Mesenchymal stem cell (in vitro differentiated cells and primary cell): ENCODE measurements at regions not wholly inside any gene's neighbourhood (a gene's known extent, or its start where the extent isn't known, plus 50 kb on each side); places are given as distances from the start of the nearest gene placed in this dataset.

Experiments
- DNase-seq: peaks from one replicate; pipeline ENCODE4 v3.0.0-alpha.2; 2013
- H2AFZ ChIP-seq: one replicate; pipeline ENCODE4 v1.6.1; 2013; ENCODE audit warnings: low read depth, mild to moderate bottlenecking, control low read depth, inconsistent platforms, low read length, moderate library complexity
- H2AK5ac ChIP-seq: 2 replicates; pipeline ENCODE4 v1.6.1; 2013; ENCODE audit warnings: low read length, moderate library complexity, mild to moderate bottlenecking, inconsistent platforms; ENCODE audit not compliant: severe bottlenecking
- H2BK120ac ChIP-seq: one replicate; pipeline ENCODE4 v1.6.1; 2013; ENCODE audit warnings: low read depth, mild to moderate bottlenecking, inconsistent platforms, low read length, moderate library complexity
- H2BK12ac ChIP-seq, 2 experiments: one replicate each; pipeline ENCODE4 v1.6.1; 2013; ENCODE audit warnings: inconsistent platforms in 2 of 2, low read length in 2 of 2, mild to moderate bottlenecking in 2 of 2, moderate library complexity in 2 of 2, control low read depth in 1 of 2
- H2BK15ac ChIP-seq: one replicate; pipeline ENCODE4 v1.6.1; 2013; ENCODE audit warnings: mild to moderate bottlenecking, low read depth, inconsistent platforms; ENCODE audit not compliant: poor library complexity, severe bottlenecking
- H2BK5ac ChIP-seq: 2 replicates; pipeline ENCODE4 v1.6.1; 2013; ENCODE audit warnings: low read depth, mild to moderate bottlenecking, low read length, control low read depth, inconsistent platforms; ENCODE audit not compliant: poor library complexity, severe bottlenecking
- H3K14ac ChIP-seq, 2 experiments: one replicate each; pipeline ENCODE4 v1.6.1; 2013; ENCODE audit warnings: inconsistent platforms in 2 of 2, low read length in 2 of 2, control low read depth in 1 of 2, mild to moderate bottlenecking in 1 of 2, moderate library complexity in 1 of 2
- H3K18ac ChIP-seq, 2 experiments: one replicate each; pipeline ENCODE4 v1.6.1; 2013; ENCODE audit warnings: inconsistent platforms in 2 of 2, low read length in 2 of 2, control low read depth in 1 of 2, low read depth in 1 of 2, mild to moderate bottlenecking in 1 of 2
- H3K23ac ChIP-seq, 2 experiments: one replicate each; pipeline ENCODE4 v1.6.1; 2013; ENCODE audit warnings: inconsistent platforms in 2 of 2, low read length in 2 of 2, mild to moderate bottlenecking in 2 of 2, moderate library complexity in 2 of 2, control low read depth in 1 of 2
- H3K27ac ChIP-seq: 2 replicates; pipeline ENCODE4 v1.5.1; 2013; ENCODE audit warnings: mild to moderate bottlenecking, moderate library complexity, low read length, control low read depth, inconsistent platforms; ENCODE audit not compliant: poor library complexity, severe bottlenecking
- H3K27me3 ChIP-seq, 2 experiments: 2 replicates each; pipeline versions ENCODE4 v1.6.1 to v1.7.0; 2013; ENCODE audit warnings: low read length in 2 of 2, mild to moderate bottlenecking in 2 of 2, moderate library complexity in 2 of 2, control low read depth in 1 of 2, inconsistent platforms in 1 of 2; ENCODE audit not compliant: control insufficient read depth in 1 of 2, insufficient read depth in 1 of 2
- H3K36me3 ChIP-seq, 2 experiments: 2 replicates each; pipeline versions ENCODE4 v1.6.1 to v1.7.0; 2013; ENCODE audit warnings: low read length in 2 of 2, control low read depth in 1 of 2, inconsistent platforms in 1 of 2, low read depth in 1 of 2, mild to moderate bottlenecking in 1 of 2; ENCODE audit not compliant: insufficient read depth in 2 of 2, control insufficient read depth in 1 of 2
- H3K4ac ChIP-seq, 2 experiments: one replicate each; pipeline ENCODE4 v1.6.1; 2013; ENCODE audit warnings: inconsistent platforms in 2 of 2, low read length in 2 of 2, mild to moderate bottlenecking in 2 of 2, moderate library complexity in 2 of 2, control low read depth in 1 of 2, low read depth in 1 of 2
- H3K4me1 ChIP-seq: 2 replicates; pipeline ENCODE4 v1.6.1; 2013; ENCODE audit warnings: low read depth, low read length, control low read depth; ENCODE audit not compliant: control insufficient read depth, insufficient read depth
- H3K4me2 ChIP-seq: 2 replicates; pipeline ENCODE4 v1.6.1; 2013; ENCODE audit warnings: low read length, mild to moderate bottlenecking, inconsistent platforms; ENCODE audit not compliant: poor library complexity, severe bottlenecking
- H3K4me3 ChIP-seq, 2 experiments: 2 replicates each; pipeline versions ENCODE4 v1.5.1 to v1.7.0; 2013; ENCODE audit warnings: low read length in 2 of 2, mild to moderate bottlenecking in 2 of 2, control low read depth in 1 of 2, low read depth in 1 of 2; ENCODE audit not compliant: insufficient read depth in 1 of 2
- H3K79me1 ChIP-seq: replicated peaks from 2 replicates; pipeline ENCODE4 v1.6.1; 2013; ENCODE audit warnings: mild to moderate bottlenecking, control low read depth, low read length, inconsistent platforms; ENCODE audit not compliant: poor library complexity, severe bottlenecking
- H3K9ac ChIP-seq: 2 replicates; pipeline ENCODE4 v1.7.0; 2013; ENCODE audit warnings: mild to moderate bottlenecking, low read length, moderate library complexity
- H3K9me3 ChIP-seq: 2 replicates; pipeline ENCODE4 v1.7.0; 2013; ENCODE audit warnings: mild to moderate bottlenecking, low read length; ENCODE audit not compliant: control insufficient read depth
- H4K8ac ChIP-seq: one replicate; pipeline ENCODE4 v1.6.1; 2013; ENCODE audit warnings: inconsistent platforms, mild to moderate bottlenecking, low read length, moderate library complexity
- H4K91ac ChIP-seq: one replicate; pipeline ENCODE4 v1.6.1; 2013; ENCODE audit warnings: mild to moderate bottlenecking, low read length, inconsistent platforms
- WGBS: methylation state at CpG from one replicate; pipeline ENCODE4 v1.1.7; 2013; ENCODE audit warnings: mixed read lengths; 5-methylcytosine and 5-hydroxymethylcytosine counted together

DNA sequence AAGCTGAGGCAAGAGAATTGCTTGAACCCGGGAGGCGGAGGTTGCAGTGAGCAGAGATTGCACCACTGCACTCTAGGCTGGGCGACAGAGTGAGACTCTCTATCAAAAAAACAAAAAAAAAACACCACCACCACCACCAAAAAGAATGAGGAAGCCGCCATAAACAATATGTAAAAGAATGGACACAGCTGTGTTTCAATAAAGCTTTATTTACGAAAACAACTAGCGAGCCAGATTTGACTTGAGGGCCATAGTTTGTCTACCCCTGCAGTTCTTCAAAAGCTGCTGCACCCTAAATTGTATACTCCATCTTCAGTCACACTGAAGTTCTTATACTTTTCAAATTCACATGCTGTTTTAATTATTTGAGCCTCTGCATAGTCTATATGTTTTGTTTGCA is 306.5 kb upstream of the KLF3 start:
- H3K14ac ChIP-seq: no peak overlapping the region
- DNase-seq: no peak
- H3K23ac ChIP-seq: no peak overlapping the region
- H2AFZ ChIP-seq: no peak overlapping the region
- H2BK15ac ChIP-seq: no peak overlapping the region
- H2BK5ac ChIP-seq: no peak overlapping the region
- WGBS: 92% methylated on average over 6 of the region's 6 CpGs
- no peaks in the 10 kb centered on the region for H3K27me3 ChIP-seq
- H3K18ac ChIP-seq: no peak overlapping the region
- H4K8ac ChIP-seq: no peak overlapping the region
- H3K4ac ChIP-seq: no peak overlapping the region
- H3K27ac ChIP-seq: no peak overlapping the region
- no peak overlapping the region for H2AK5ac ChIP-seq
- no peak overlapping the region for H3K4me2 ChIP-seq
- H4K91ac ChIP-seq: no peak overlapping the region
- peaks cover 21% of the 10 kb centered on the region for H3K9me3 ChIP-seq
- no peaks in the 10 kb centered on the region for H3K36me3 ChIP-seq
- no peak overlapping the region for H2BK12ac ChIP-seq
- no peaks in the 10 kb centered on the region for H3K4me1 ChIP-seq
- H3K9ac ChIP-seq: no peak overlapping the region
- H3K4me3 ChIP-seq: no peak overlapping the region
- H2BK120ac ChIP-seq: no peak overlapping the region
- H3K79me1 ChIP-seq: no peaks in the 10 kb centered on the region

DNA sequence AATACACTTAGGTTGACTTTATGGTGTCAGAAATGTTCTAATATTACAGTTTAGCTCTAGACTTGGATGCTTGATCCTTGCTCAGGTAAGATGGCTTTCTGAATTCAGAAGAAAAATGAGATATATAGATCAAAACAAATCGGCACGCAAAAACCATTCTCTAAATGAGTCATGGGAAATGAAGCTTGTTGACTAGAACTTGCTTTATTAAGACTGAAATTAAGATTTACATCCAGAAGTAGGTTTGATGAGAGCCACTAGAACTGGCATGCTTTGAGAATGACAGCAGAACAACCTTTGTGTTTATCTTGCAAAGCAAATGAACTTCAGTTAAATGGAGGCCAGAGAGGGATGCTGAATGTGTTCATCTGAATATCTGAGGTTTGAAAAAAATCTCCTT is 304.9 kb upstream of the KLF3 start:
- Histone ChIP-seq H2BK120ac (no peak overlapping the region), H2BK5ac (no peak overlapping the region), H3K23ac (no peak overlapping the region), H3K36me3 (no peaks in the 10 kb centered on the region), H3K27ac (no peak overlapping the region), H3K9ac (no peak overlapping the region), H3K18ac (no peak overlapping the region), H3K9me3 (peaks cover 10% of the 10 kb centered on the region), H3K4me3 (no peak overlapping the region), H3K27me3 (no peaks in the 10 kb centered on the region), H2AFZ (no peak overlapping the region), H2AK5ac (no peak overlapping the region), H3K4ac (no peak overlapping the region), H3K79me1 (no peaks in the 10 kb centered on the region), H2BK12ac (no peak overlapping the region), H4K8ac (no peak overlapping the region), H3K4me2 (no peak overlapping the region), H4K91ac (no peak overlapping the region), H3K14ac (no peak overlapping the region), H3K4me1 (no peaks in the 10 kb centered on the region), H2BK15ac (no peak overlapping the region)
- no peak for DNase-seq
- 93% methylated on average over 2 of the region's 2 CpGs for WGBS

DNA sequence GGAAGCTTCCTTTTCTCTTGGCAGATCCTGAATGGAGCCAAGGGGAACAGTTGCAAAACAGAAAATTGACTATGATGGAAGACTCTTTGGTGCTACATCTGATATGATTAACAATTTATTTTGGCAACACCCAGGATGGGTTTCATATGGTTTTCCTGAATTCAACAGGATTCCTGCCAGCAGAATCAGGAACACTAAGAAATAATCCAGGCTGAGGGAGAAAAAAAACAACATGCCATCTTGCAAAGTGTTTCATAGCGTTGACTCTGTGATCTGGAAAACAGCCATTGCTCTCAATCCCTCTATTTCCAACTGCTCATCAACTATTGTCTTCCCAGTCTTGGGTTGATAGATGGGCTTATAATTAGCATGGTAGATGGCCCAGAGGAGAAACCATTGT is 303.8 kb upstream of the KLF3 start:
- no CpG with 5 or more reads among the region's 1 CpG for WGBS
- Histone ChIP-seq H2BK120ac (no peak overlapping the region), H3K23ac (no peak overlapping the region), H2BK5ac (no peak overlapping the region), H3K4me1 (no peaks in the 10 kb centered on the region), H3K79me1 (no peaks in the 10 kb centered on the region), H2AFZ (no peak overlapping the region), H4K8ac (no peak overlapping the region), H3K9ac (no peak overlapping the region), H3K18ac (no peak overlapping the region), H3K4ac (no peak overlapping the region), H3K4me2 (no peak overlapping the region), H4K91ac (no peak overlapping the region), H3K36me3 (no peaks in the 10 kb centered on the region), H3K4me3 (no peak overlapping the region), H2BK15ac (no peak overlapping the region), H3K9me3 (no peaks in the 10 kb centered on the region), H3K27me3 (no peaks in the 10 kb centered on the region), H2AK5ac (no peak overlapping the region), H2BK12ac (no peak overlapping the region), H3K14ac (no peak overlapping the region), H3K27ac (no peak overlapping the region)
- DNase-seq: no peak

DNA sequence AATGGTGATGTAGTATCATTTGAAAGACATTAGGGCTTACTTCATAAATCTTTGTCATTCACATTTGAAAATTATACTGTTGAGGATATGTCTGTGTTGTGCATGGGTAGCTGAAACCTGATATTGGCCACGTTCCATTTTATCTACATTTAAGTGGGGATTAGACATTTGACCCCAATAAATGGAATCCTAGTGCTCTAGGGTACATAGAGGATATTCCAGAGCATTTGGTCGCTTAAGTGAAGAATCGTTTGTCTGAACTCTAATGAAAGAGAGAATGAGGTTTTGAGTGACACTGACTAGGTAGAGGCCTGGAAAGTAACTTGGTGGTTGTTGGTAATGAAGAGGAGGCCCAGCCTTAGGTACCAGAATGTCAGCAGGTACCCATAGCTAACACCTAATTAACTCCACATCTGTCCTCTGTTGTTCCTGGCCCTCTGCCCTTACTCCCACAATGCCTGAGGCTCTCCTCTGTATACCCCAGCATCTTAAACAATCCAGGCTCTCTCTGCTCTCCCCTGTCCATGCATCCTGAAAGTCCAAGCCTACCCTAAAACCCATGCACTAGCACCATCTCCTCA is 299.5 kb upstream of the KLF3 start:
- DNase-seq: no peak
- Histone ChIP-seq H3K36me3 (no peaks in the 10 kb centered on the region), H3K23ac (no peak overlapping the region), H2BK12ac (no peak overlapping the region), H2AFZ (no peak overlapping the region), H4K91ac (no peak overlapping the region), H2BK15ac (no peak overlapping the region), H3K9ac (no peak overlapping the region), H3K14ac (no peak overlapping the region), H3K18ac (no peak overlapping the region), H3K4ac (no peak overlapping the region), H3K4me3 (no peak overlapping the region), H3K4me1 (peaks cover 1% of the 10 kb centered on the region), H3K79me1 (no peaks in the 10 kb centered on the region), H4K8ac (no peak overlapping the region), H3K27ac (no peak overlapping the region), H2AK5ac (no peak overlapping the region), H3K9me3 (no peaks in the 10 kb centered on the region), H3K4me2 (no peak overlapping the region), H3K27me3 (no peaks in the 10 kb centered on the region), H2BK5ac (no peak overlapping the region), H2BK120ac (no peak overlapping the region)
- whole genome bisulfite sequencing: 95% methylated on average over 3 of the region's 3 CpGs
